HG02588 (cell line): ENCODE measurements at regions not wholly inside any gene's neighbourhood (a gene's known extent, or its start where the extent isn't known, plus 50 kb on each side); places are given as distances from the start of the nearest gene placed in this dataset.

Experiments
- ATAC-seq: cut with Tn5 transposase; IDR thresholded peaks from one replicate; pipeline ENCODE4 v1.9.1; 2021; ENCODE audit warnings: mild to moderate bottlenecking, moderate library complexity; ENCODE audit not compliant: unreplicated experiment

- no peak for ATAC-seq
Measured at GRCh38 chr5:40010436-40010835, 585.7 kb upstream of the DAB2 start.

GRCh38 chr5:40006260-40006659, 581.5 kb upstream of the DAB2 start:
- ATAC-seq = no peak

GRCh38 chr5:40001796-40002195, 577.0 kb upstream of the DAB2 start:
- ATAC-seq = no peak

- ATAC-seq = no peak
Measured at GRCh38 chr5:39998518-39998917, 573.7 kb upstream of the DAB2 start.

- no peak for ATAC-seq
Measured at GRCh38 chr5:39995990-39996389, 571.2 kb upstream of the DAB2 start.

- no peak for ATAC-seq
Measured at GRCh38 chr5:39992617-39993202, 567.9 kb upstream of the DAB2 start.

GRCh38 chr5:39986614-39987013, 561.8 kb upstream of the DAB2 start:
- no peak for ATAC-seq

GRCh38 chr5:39980056-39980455, 555.3 kb upstream of the DAB2 start:
- no peak for ATAC-seq

GRCh38 chr5:39977066-39977655, 552.4 kb upstream of the DAB2 start:
- ATAC-seq = no peak

- no peak for ATAC-seq
Measured at GRCh38 chr5:39970117-39970798, 545.5 kb upstream of the DAB2 start.

- no peak for ATAC-seq
Measured at GRCh38 chr5:39968381-39968780, 543.6 kb upstream of the DAB2 start.

GRCh38 chr5:39955156-39955555, 530.4 kb upstream of the DAB2 start:
- no peak for ATAC-seq

GRCh38 chr5:39951070-39951469, 526.3 kb upstream of the DAB2 start:
- no peak for ATAC-seq

GRCh38 chr5:39948867-39949468, 524.2 kb upstream of the DAB2 start:
- peak; percentile 82 for ATAC-seq

GRCh38 chr5:39948341-39948740, 523.6 kb upstream of the DAB2 start:
- no peak for ATAC-seq

GRCh38 chr5:39947657-39948056, 522.9 kb upstream of the DAB2 start:
- no peak for ATAC-seq

- ATAC-seq = no peak
Measured at GRCh38 chr5:39946356-39947045, 521.7 kb upstream of the DAB2 start.

- ATAC-seq = no peak
Measured at GRCh38 chr5:39945870-39946269, 521.1 kb upstream of the DAB2 start.

- no peak for ATAC-seq
Measured at GRCh38 chr5:39943811-39944210, 519.0 kb upstream of the DAB2 start.

GRCh38 chr5:39942606-39943005, 517.8 kb upstream of the DAB2 start:
- ATAC-seq = no peak

GRCh38 chr5:39941416-39941815, 516.6 kb upstream of the DAB2 start:
- ATAC-seq = no peak

GRCh38 chr5:39934830-39935229, 510.1 kb upstream of the DAB2 start:
- ATAC-seq = no peak
